Choroid plexus epithelial cell (primary cell): ENCODE measurements at regions not wholly inside any gene's neighbourhood (a gene's known extent, or its start where the extent isn't known, plus 50 kb on each side); places are given as distances from the start of the nearest gene placed in this dataset.
A peak's percentile ranks its signal among the peaks of the same experiment; 100 is the strongest.

ENCODE experiments used
- DNase-seq: peaks from one replicate; pipeline ENCODE4 v3.0.0-alpha.2; 2010; ENCODE audit warnings: low read depth
- H3K4me3 ChIP-seq: 2 replicates; pipeline ENCODE4 v1.5.1; 2011; ENCODE audit warnings: low read depth, mild to moderate bottlenecking, control low read depth, low read length, moderate library complexity
- CTCF ChIP-seq: conservative IDR thresholded peaks from 2 replicates; pipeline ENCODE4 v1.5.1; 2011; ENCODE audit warnings: low read depth, mild to moderate bottlenecking, control low read depth, inconsistent platforms, low read length, moderate library complexity

GRCh38 chr5:111953351-111954127, 196.5 kb upstream of the NREP start:
- H3K4me3 ChIP-seq, result no peak overlapping the region
- no peak for TF ChIP-seq CTCF
- peak; percentile 93 for DNase-seq

GRCh38 chr5:111952555-111952954, 195.6 kb upstream of the NREP start:
- peak; percentile 31 for DNase-seq
- no peak for TF ChIP-seq CTCF
- no peak overlapping the region for H3K4me3 ChIP-seq

- peak; percentile 35 for DNase-seq
- H3K4me3 ChIP-seq, result no peak overlapping the region
- no peak for TF ChIP-seq CTCF
These were observed 193.7 kb upstream of the NREP start for GRCh38 chr5:111950660-111951059.

- no peak for TF ChIP-seq CTCF
- H3K4me3 ChIP-seq, result no peak overlapping the region
- DNase-seq, result peak; percentile 96
These were observed 191.3 kb upstream of the NREP start for GRCh38 chr5:111948092-111948841.

GRCh38 chr5:111946556-111946955, 189.6 kb upstream of the NREP start:
- TF ChIP-seq CTCF, result no peak
- no peak overlapping the region for H3K4me3 ChIP-seq
- no peak for DNase-seq

- no peak for TF ChIP-seq CTCF
- peak; percentile 82 for DNase-seq
- H3K4me3 ChIP-seq, result no peak overlapping the region
These were observed 188.5 kb upstream of the NREP start for GRCh38 chr5:111945535-111945934.
